ENCODE measurements at regions not wholly inside any gene's neighbourhood (a gene's known extent, or its start where the extent isn't known, plus 50 kb on each side); places are given as distances from the start of the nearest gene placed in this dataset.

- DNase-seq (ENCODE audit: extremely low read depth in 1 of 4, low spot score in 3 of 4) (peak in 1 of 4 experiments; percentile 47), ATAC-seq (peak; percentile 62), FAIRE-seq (no peak)
- H3K9me3 ChIP-seq (replicated peaks; ENCODE audit: control insufficient read depth, insufficient read depth, low read depth, low read length) = no peaks in the 10 kb centered on the region
- H3K9me1 ChIP-seq (ENCODE audit: control insufficient read depth, insufficient read depth, low read length) = no peaks in the 10 kb centered on the region
- H3K4me2 ChIP-seq (ENCODE audit: insufficient read depth, low read length) = peak overlapping the region; percentile 4; the same call in 1 of the 2 replicates
- no peaks in the 10 kb centered on the region for H3K4me1 ChIP-seq (replicated peaks in 1 of 2; ENCODE audit: control insufficient read depth in 2 of 2, insufficient read depth in 2 of 2, low read length in 2 of 2)
- WGBS (ENCODE audit: insufficient coverage, low coverage, missing lambda C conversion rate) = 4% methylated on average over 3 of the region's 3 CpGs
- H3K9ac ChIP-seq (ENCODE audit: insufficient read depth in 1 of 2, low read depth in 2 of 2, low read length in 2 of 2) = no peak overlapping the region
- no peaks in the 10 kb centered on the region for H3K36me3 ChIP-seq (ENCODE audit: control insufficient read depth, insufficient read depth, low read length)
- ChIA-PET CTCF (ENCODE audit: low intra/inter-chr PET ratio) (no interaction called here), POLR2A (no interaction called here)
- no peak for TF ChIP-seq ZNF586 (CRISPR knock-in tag; conservative IDR thresholded peaks at IDR 0.05)
- no peak for TF ChIP-seq E2F4 (CRISPR knock-in tag; IDR thresholded peaks at IDR 0.05; ENCODE audit: low read depth)
- peak; percentile 14 for TF ChIP-seq ZFP36 (IDR thresholded peaks at IDR 0.05; ENCODE audit: low read depth, low read length, partially characterized antibody)
- 0 out of 2 replicates have a peak, but pooled peaks have one; percentile 17 for TF ChIP-seq C11orf30 (IDR thresholded peaks at IDR 0.05; ENCODE audit: low read depth)
- TF ChIP-seq NFE2 (IDR thresholded peaks at IDR 0.05; ENCODE audit: low read depth) = peak; percentile 58
- TF ChIP-seq NFIC (IDR thresholded peaks at IDR 0.05) = peak; percentile 27; the same call in 1 of the 2 replicates
- TF ChIP-seq MAFG (tag; conservative IDR thresholded peaks at IDR 0.05) = 0 out of 2 replicates have a peak, but pooled peaks have one; percentile 33
- H3K27me3 ChIP-seq (ENCODE audit: control insufficient read depth in 2 of 2, insufficient read depth in 2 of 2, low read length in 2 of 2) = no peaks in the 10 kb centered on the region
- no peak overlapping the region for H3K4me3 ChIP-seq
- H2AFZ ChIP-seq (ENCODE audit: low read depth, low read length) = no peak overlapping the region
- 0 out of 3 replicates have a peak, but pooled peaks cover 3% of the 10 kb centered on the region for H3K79me2 ChIP-seq (ENCODE audit: control insufficient read depth, insufficient read depth, low read length)
- in situ Hi-C loops (cut with MboI) = no loop called here
- no TSS peak for BruUV-seq (replicated peaks)
- intact Hi-C loops (cut with micrococcal nuclease) = no loop called here
- H4K20me1 ChIP-seq (replicated peaks; ENCODE audit: control insufficient read depth, insufficient read depth, low read length) = no peaks in the 10 kb centered on the region
- H3K27ac ChIP-seq (ENCODE audit: extremely low read depth, low read depth, low read length) = peak overlapping the region; percentile 33; the same call in 1 of the 3 replicates
Measured at GRCh38 chr3:163671201-163671600, 1407.1 kb downstream of the SI start.
